ENCODE measurements at regions not wholly inside any gene's neighbourhood (a gene's known extent, or its start where the extent isn't known, plus 50 kb on each side); places are given as distances from the start of the nearest gene placed in this dataset.
"Not testable (repeated sequence)": the region's sequence is repeated elsewhere in the genome, so short reads cannot be mapped to it uniquely, and the experiment has no call there.

DNA sequence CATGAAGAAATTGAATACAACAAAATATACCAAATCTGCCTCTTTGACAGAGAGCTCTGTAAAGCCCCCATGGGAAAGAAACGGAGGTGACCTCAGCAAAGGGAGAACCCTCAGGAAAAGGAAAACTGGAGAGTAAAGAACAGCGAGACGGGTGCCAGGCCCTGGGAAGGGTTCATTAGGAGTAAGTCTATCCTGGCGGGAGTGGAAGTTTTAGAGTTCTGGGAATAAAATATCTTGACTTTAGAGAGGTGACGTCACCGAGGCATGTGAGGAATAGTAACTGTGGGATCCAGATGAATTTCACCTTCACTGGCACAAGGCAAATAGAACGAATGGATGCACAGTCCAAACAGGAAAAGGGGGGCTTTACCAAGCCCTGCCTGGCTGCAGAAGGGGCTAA lies 362.8 kb upstream of the IGFBP3 start:
- no peak overlapping the region for H3K4me3 ChIP-seq (replicated peaks in 1 of 2; ENCODE audit: low read depth in 2 of 2, low read length in 2 of 2)
- DNase-seq (ENCODE audit: low read depth in 2 of 2): peak; percentile 10 to 29
- TF ChIP-seq, protein P1, sequence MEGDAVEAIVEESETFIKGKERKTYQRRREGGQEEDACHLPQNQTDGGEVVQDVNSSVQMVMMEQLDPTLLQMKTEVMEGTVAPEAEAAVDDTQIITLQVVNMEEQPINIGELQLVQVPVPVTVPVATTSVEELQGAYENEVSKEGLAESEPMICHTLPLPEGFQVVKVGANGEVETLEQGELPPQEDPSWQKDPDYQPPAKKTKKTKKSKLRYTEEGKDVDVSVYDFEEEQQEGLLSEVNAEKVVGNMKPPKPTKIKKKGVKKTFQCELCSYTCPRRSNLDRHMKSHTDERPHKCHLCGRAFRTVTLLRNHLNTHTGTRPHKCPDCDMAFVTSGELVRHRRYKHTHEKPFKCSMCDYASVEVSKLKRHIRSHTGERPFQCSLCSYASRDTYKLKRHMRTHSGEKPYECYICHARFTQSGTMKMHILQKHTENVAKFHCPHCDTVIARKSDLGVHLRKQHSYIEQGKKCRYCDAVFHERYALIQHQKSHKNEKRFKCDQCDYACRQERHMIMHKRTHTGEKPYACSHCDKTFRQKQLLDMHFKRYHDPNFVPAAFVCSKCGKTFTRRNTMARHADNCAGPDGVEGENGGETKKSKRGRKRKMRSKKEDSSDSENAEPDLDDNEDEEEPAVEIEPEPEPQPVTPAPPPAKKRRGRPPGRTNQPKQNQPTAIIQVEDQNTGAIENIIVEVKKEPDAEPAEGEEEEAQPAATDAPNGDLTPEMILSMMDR (IDR thresholded peaks at IDR 0.05; ENCODE audit: low read depth, low read length): no peak

DNA sequence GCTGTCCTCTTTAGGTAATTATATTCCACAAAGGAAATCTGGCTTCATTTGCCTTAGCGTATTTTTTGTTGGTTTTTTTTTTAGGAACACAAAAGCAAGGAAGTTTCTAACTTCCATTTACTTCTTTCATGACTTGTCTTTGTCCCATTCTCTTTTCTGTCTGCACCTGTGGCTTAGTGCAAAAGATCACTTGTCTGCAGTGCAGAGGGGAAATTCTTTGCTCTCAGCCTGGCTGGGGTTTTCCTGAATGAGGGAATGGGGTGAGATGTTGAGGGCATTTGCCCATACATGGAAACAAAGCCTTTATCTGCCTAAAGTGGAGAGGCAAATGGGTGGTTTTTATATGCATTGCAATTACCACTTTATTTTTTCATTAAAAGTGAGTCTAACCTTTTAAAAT lies 361.1 kb upstream of the IGFBP3 start:
- H3K4me3 ChIP-seq (replicated peaks in 1 of 2; ENCODE audit: low read depth in 2 of 2, low read length in 2 of 2): no peak overlapping the region
- DNase-seq (ENCODE audit: low read depth in 2 of 2): no peak
- TF ChIP-seq, protein P1 (IDR thresholded peaks at IDR 0.05; ENCODE audit: low read depth, low read length): no peak

DNA sequence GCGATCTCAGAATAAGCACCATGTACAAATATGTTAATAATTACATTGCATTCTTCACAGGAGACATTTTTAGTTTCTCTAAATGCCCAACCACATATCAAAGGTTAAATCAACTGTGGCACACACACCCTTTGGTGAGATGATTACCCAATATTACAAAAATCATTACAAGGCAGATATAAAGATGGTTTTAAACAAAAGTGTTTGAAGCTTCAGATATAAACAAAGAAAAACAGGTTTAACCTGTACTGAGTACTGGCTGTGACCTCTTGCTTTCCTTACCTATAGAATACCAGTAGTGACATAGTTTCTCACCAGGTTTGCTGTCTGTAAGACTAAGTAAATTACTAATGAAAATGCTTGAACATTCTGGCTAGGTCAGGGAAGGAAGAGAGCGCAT lies 360.0 kb upstream of the IGFBP3 start:
- H3K4me3 ChIP-seq (replicated peaks in 1 of 2; ENCODE audit: low read depth in 2 of 2, low read length in 2 of 2): no peak overlapping the region
- TF ChIP-seq, protein P1 (IDR thresholded peaks at IDR 0.05; ENCODE audit: low read depth, low read length): no peak

DNA sequence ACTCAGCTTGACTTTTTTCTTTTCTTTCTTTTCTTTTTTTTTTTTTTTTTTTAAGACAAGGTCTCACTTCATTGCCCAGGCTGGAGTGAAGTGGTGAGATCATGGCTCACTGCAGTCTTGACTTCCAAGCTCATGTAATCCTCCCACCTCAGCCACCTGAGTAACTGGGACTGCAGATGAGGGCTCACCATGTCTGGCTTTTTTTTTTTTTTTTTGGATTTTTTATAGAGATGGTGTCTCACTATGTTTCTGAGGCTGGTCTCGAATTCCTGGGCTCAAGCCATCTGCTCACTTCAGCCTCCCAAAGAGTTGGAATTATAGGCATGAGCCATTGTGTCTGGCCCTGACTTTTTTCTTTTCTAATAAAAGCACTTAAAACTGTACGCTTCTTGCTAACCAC lies 358.2 kb upstream of the IGFBP3 start:
- DNase-seq (ENCODE audit: low read depth in 2 of 2): no peak
- H3K4me3 ChIP-seq (replicated peaks in 1 of 2; ENCODE audit: low read depth in 2 of 2, low read length in 2 of 2): no peak overlapping the region
- TF ChIP-seq, protein P1 (IDR thresholded peaks at IDR 0.05; ENCODE audit: low read depth, low read length): no peak

More for the DNA sequence above, 360.0 kb upstream of the IGFBP3 start:
- DNase-seq (ENCODE audit: low read depth in 2 of 2): no peak

DNA sequence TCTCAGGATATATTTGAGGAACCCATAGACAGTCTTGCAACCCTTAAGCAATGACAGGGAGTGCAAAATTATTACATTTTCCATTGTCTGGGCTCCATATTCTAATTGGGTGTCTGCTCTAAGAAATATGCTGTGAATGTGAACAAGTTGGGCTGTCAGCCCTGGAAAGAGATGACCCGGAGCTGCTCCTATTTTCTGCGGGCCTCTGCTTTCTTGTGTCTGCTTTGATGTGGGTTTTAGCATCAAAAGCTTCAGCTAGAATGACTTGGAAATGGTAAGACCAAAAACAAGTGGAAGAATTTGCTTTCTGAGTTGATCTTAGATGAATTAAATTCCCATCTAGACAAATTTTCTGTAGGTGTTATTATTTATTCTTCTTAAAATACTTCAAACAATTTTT lies 343.6 kb upstream of the IGFBP3 start:
- H3K4me3 ChIP-seq (replicated peaks in 1 of 2; ENCODE audit: low read depth in 2 of 2, low read length in 2 of 2): no peak overlapping the region
- TF ChIP-seq, protein P1 (IDR thresholded peaks at IDR 0.05; ENCODE audit: low read depth, low read length): no peak
- no peak for DNase-seq (ENCODE audit: low read depth in 2 of 2)

DNA sequence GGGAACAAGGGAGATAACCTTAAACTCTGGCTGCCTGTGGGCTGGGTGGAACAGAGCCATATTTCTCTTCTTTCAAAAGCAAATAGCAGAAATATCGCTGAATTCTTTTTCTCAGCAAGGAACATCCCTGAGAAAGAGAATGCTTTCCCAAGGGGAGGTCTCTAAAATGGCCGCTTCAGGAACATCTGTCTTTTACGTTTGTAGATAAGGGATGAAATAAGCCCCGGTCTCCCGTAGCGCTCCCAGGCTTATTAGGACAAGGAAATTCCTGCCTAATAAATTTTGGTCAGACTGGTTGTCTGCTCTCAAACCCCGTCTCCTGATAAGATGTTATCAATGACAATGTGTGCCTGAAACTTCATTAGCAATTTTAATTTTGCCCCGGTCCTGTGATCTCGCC lies 340.6 kb upstream of the IGFBP3 start:
- not testable (repeated sequence) for DNase-seq (ENCODE audit: low read depth in 2 of 2); H3K4me3 ChIP-seq (replicated peaks in 1 of 2; ENCODE audit: low read depth in 2 of 2, low read length in 2 of 2)

DNA sequence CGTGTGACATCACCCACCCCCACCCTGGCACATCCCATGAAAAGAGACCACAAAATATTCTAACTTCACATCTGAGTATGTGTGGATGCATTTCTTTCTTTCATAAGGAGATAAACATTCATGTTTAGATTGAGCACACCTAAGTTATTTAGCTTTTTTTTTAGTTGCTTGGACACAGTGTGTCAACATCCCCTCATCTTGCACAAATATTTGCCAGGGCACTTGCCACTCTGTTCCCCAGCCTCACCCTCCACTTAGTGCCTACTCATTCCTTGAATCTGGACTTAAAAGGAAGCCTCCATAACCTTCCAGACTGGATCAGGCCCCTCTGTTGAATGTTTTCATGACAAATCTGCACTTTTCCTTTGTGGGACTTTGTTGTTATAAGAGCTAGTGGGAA lies 338.9 kb upstream of the IGFBP3 start:
- TF ChIP-seq, protein P1 (IDR thresholded peaks at IDR 0.05; ENCODE audit: low read depth, low read length): no peak
- H3K4me3 ChIP-seq (replicated peaks in 1 of 2; ENCODE audit: low read depth in 2 of 2, low read length in 2 of 2): no peak overlapping the region
- no peak for DNase-seq (ENCODE audit: low read depth in 2 of 2)
